Activated CD8-positive, alpha-beta memory T cell treated with anti-CD3 and anti-CD28 coated beads, Interleukin-2, amount 50 U/mL, for 48 hours (primary cell): ENCODE measurements at regions not wholly inside any gene's neighbourhood (a gene's known extent, or its start where the extent isn't known, plus 50 kb on each side); places are given as distances from the start of the nearest gene placed in this dataset.

Experiments
- DNase-seq: peaks from one replicate; pipeline ENCODE4 v3.0.0-alpha.2; 2020

DNA sequence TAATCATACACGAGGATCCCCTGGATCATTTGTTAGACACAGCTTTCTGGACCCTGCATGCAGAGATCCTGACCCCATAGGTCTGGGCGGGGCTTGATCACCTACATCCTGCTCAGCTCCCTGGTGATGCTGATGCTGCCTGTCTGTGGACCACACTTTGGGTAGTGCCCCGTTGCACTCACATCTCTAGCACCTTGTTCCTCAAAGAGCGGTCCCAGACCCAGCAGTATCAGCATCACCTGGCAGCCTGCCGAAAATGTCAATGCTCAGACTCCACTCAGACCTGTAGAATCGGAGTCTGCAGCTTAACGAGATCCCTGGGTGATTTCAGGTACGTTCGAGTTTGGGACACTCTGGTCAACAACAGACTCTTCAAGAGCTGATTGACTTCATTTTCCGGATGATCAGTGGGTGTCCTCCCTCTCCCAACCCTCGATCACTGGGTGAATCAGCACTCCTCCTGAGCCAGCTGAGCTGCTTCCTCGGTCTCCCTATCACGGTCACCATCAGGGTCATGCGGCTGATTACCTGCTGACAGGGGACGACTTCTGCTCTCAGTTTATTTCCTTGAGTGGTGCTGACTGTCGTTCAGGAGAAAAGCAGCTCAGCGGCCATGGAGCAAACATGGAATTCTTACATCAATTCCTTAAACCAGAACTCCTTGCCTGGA is 150.6 kb upstream of the RAB12 start:
- DNase-seq, result no peak

DNA sequence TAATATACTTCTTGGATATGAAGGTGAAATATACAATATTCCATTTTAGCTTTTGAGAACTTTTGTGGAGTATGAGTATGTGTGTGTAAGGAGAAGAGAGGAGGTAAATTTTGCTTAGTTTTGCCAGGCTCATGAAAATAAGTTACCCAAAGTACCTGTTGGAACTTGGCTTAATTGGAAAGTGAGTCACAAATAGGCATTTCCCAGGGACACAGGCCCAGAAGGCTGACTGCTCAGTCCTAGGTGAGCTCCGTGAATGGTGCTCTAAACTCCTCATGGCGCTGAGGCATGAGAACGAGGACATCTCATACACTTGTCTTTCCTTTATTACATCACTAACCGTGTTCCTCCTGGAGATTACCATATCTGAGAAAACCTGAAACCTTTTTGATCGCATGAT is 148.5 kb upstream of the RAB12 start:
- no peak for DNase-seq

DNA sequence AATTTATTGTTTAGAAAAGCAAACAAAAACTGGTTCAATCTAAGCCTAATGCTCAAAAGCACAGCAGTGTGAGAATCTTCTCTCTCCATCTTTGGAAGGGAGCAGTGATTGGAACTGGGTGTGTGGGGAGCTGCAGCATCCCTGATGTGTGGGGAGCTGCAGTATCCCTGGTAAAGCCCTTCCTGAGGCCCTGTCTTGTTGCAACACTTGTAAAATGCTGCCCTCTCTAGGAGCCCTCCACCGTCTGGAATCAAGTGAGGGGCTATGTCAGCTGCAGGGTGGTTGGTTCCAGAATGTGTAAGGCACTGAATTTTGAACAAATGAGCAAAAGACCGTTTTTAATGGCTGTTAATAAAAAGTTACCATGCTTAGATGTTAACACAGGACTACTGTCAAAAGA is 147.7 kb upstream of the RAB12 start:
- DNase-seq, result no peak

DNA sequence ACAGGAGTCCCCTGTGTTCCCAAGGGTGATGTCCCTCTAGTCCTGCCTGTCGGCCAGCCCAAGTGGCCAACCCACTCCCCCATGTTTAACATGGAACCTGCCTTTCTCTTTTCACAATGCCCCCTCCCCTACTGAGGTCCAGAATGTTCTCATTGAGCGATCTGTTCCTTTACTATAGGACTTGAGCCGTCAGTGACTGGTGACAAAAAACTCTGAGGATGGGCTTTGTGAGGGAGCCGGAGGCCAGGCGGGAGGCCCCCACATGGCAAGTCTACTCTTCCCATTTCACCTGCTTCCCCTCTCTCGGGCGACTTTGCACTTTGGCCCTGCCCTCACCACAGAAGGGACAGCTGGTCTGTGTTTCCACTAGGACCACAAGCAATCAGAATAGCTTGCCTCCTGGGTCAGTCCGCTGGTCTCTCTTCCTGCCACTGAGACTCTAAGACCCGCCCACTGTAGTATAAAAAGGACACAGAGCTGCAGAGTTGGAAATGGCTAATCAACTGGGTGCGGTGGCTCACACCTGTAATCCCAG is 146.5 kb upstream of the RAB12 start:
- DNase-seq, result no peak

DNA sequence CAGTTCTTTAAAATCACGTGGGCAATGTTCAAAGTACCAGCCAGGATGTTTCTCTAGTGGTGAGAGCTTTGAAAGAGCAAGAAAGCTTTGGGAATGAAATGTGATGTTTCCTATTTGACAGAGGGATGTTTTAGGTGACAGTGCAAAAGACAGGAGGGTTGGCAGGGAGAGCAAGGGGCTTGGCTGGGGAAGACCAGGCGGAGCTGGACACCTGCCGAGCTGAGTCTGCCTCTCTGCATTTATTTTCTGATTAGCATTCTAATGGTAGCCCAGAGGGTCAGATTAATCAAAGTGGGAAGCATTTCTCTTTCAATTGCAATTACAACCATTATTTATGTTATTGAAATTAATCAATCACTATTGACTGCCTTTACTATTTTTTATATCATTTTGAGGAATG is 145.4 kb upstream of the RAB12 start:
- DNase-seq, result no peak

DNA sequence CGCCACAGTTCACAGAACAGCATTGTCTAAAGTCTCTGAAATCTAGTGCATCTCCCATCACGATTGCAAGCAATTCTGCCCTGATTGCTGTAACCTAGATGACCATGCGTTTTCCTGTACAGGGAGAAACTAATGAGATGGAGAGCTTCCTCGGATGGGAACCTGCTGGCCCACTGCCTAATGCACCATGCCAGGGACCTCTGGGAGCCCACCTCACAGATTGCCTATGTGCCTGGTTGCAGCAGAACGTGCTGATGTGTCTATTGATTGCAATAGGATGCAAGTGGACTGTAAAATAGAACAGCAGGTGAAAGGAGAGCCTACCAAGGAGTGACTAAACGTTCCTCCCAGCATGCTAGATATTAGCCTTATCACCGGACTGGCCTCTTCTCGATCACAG is 141.0 kb upstream of the RAB12 start:
- DNase-seq, result no peak

DNA sequence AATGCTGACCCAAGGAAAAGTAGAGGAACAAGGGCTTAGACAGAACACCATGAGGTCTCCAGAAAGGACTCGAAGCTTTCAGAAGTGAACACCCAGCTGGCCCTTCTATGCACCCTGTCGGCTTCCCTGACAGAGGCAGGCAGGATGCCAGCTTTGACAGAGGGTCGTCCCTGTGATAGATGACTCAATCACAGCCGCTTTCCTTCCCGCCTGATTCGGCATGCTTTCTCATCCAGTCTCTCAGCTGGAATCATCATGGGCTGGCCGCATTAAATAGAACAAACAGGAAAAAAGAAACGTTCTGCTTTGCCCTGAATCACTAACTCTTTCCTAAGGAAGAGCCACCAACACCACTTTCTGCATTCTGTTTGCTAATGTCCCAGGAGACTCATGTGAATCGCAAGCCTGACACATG is 140.3 kb upstream of the RAB12 start:
- DNase-seq, result no peak

DNA sequence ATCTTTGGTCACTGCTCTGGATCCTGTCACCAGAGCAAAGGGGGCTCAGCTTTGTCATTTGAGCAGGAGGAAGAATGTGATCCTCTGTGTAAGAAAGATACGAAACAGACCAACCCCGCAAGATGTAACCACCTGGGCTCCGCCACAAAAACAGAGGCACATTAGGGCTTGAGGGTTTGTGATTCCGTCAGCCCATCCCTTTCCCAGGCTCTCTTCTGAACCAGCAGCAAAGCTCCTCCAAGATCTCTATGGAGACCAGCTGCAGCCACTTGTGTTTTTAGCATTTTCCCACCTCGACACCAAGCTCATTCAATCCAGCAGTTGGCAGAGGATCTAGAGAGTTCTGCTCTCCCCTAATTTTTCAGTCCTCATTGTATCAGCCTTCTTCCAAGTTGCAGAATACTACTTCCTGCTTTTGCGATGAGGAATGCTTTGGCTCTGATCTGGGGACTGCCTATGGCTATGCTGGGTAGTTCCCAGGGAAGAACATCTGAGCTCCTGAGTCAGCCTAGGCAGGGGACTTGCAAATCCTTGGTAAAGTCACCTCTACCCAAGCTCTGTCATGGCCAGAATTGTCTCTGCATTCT is 139.6 kb upstream of the RAB12 start:
- no peak for DNase-seq

DNA sequence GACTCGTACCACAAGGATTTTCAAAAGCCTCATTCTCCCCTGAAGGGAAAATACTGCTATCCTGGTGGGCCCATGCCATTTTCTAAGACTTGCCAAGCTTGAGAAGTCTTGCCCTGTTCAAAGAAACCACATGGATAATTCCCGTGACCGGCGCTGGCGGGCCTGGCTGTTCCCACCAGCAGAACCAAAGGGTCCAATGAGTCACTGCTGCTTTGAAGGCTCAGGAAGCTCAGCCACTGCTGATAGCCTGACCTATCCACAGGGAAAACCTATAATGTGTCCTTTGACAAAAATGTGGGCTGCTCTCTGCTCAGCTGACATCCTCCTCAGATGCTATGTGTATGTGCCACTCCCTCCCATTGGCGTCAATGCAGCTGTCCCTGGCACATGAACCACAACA is 137.9 kb upstream of the RAB12 start:
- no peak for DNase-seq

DNA sequence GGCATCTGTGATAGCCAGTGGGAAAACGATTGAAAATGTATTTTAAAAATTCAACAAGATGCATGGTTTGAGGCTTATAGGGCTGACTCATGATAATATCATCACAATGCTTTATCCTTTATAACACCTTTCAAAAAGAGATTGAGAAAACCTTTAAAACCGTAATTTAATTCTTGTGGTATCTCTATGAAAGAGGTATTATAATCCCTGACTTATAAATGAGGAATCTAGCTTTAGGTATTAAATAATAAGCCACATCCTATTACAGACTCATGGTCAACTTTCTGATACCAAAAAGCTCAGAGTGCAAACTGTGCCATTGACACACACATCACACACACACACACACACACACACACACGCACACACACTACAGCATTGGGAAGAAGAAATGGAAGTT is 134.6 kb upstream of the RAB12 start:
- no peak for DNase-seq

DNA sequence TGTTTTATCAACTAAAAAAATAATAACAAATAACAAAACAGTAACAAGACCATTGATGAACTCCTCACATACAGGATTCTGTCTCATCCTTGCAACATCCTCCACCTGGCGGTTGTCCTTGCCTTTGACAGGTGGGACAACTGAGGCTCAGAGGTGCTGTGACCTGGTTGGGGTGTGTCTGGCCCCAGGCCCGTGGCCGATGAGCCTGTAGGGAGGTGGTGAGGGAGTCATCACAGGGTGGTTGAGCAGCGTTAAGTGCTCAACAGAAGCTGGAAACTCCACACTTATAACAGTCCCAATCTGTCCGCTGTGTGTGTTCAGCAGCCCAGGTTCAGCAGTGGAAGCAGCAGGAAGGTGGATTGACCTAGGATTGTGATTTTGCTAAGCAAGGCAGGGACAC is 131.6 kb upstream of the RAB12 start:
- no peak for DNase-seq

DNA sequence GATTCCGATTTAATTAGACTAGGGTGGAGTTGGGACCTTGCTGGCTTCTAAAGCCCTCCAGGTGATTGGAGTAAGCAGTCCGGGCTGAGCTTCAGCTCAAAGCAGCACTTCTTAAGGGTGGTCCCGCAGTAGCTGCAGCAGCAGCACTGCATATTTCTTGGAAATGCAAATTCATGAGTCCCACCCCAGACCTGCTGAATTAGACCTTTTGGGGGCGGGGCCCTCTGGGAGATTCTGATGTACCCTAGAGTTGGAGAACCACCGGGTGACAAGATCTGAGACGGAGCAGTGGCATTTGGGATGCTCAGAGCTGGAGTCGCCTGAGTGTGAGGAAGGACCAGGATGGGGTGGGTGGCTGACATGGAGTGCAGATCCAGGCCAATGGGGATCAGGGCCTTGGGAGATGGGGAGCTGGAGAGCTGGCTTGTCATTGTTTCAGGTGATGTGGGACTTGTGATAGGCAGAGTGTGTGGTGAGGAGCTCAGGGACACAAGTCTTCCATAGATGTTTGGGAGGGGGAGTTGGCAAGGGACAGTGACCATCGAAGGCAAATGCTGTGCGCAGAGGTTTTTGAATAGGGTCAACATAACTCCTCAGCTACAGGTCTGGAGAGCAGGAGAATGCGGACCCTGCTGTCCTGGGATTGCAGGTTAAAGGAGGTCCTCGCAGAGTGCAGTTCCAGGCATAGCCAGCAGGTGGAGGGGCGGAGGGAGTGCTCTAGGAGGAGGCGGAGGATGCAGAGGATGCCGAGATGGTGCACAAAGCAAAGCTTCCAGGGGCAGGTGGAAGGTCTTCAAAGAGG is 130.9 kb upstream of the RAB12 start:
- DNase-seq, result peak; percentile 87

DNA sequence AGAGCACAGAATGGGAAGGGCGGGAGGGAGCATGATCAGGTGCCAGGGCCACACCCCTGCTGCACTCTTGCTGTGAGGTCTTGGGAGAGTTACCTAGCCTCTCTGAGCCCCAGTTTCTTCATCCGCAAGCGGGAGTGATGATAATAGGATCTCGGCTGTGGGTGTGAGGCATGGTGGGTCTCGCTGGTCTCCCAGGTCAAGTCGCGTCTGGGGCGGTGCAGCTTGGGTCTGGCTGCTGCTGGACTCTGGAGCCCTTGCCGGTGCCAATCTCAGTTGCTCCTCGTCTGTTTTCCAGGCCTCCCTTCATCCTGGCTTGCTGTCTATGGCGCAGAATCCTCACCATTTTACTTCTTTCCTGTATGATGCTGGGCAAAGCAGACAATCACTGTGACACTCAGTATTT is 130.3 kb upstream of the RAB12 start:
- DNase-seq, result no peak

DNA sequence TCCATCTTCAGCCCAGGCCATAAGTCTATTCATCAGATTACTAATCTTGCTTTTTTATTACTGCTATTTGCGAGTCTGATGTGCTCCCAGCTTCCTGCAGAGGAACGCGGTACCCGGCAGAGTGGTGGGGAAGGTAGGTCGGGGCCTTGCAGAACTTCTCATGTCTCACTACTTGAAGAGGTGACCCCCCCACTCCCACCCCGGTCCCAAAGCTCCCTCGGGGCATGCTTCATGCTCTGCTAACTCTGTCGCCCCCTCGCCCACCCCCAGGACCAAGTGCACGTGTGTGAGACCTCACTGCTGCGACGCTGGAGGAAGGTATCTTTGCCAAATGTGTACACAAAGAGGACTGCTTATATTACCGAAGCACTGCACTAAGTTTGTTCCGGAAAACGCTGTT is 129.4 kb upstream of the RAB12 start:
- no peak for DNase-seq

DNA sequence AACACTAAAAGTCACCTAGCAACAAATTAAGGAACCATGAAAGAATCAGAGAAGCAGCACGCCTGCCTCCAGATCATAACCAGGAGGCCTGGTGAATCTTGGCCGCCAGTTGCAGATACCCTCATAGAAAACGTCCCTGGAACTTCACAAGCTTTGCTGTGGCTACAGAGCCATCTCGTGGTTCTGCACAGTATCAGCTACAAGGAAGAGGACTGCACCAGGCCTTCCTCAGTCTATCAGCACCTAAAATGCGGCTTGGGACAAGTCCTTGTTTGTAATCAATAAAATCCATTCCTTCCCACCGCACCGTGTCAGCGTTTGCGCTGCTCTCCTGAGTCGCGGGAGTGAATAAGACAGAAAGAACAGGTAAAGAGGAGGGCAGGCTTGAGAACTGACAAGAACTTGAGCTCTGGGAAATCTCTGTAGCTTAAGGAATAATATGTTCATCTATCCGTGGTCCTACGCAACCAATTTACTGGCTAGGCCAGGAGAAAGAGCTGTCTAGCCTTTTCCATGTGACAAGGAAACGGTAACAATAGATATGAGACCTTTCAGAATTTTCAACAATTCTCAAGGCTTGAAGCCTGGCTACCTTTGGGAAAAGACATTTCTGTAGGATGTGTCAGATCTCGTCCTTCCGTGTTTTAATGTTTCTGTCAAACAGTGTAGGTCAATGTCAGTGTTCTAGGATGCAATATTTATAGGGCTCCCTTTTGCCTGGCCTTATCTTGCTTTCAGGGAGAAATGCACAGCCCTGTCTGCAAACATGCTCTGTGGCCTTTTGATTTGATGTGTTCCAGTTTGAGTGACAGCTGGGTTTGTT is 128.5 kb upstream of the RAB12 start:
- no peak for DNase-seq

DNA sequence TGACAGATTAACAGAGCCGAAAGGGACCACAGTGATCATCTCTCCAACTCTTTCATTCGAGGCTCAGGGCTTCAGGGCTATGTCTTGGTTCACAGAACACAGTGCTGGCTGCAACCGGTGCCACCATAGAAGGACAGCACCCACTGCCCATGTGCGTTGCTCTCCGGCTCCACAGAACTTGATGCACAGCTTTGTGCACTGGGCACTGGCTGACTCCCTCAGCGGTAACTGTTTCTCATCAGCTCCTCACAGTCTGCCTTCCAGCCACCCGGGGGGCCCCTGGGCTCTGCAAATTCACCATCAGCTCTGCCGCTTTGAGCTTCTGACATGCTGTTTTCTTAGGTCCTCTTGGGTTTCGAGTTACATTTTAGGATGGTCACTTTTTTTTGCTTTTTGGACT is 124.3 kb upstream of the RAB12 start:
- DNase-seq, result no peak

DNA sequence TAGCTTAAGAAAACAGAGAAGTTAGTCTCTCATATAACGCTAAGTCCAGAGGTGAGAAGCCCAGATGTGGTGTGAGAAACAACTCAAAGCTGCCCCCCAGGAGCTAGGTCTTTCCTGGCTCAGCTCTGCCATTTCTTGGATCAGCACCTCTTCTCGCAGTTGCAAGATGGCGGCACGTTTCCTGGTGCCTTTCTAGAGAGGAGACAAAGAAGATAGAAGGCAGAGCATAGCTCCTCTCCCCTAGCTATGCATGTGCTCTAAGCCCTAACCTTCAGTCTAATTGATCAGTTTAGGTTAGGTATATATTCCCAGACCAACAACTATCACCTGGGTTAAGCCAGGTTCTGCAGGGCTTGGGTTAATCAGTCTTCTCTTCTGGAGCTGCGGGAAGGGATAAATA is 119.5 kb upstream of the RAB12 start:
- DNase-seq, result no peak

DNA sequence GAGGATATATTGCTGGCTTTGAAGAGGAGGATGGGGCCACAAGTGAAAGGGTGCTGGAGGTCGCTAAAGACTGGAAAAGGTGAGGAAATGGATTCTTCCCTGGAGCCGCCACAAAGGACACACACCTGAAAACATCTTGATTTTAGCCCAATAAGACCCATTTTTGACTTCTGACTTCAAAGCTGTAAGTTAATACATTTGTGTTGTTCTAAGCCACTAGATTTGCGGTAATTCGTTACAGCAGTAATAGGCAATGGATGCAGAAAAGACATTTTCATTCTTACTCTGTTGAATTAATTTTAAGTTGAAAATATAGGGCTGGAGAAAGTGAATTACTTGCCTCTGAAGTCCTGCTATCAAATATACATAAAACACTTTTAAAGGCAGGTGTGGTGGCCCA is 117.7 kb upstream of the RAB12 start:
- DNase-seq, result no peak

DNA sequence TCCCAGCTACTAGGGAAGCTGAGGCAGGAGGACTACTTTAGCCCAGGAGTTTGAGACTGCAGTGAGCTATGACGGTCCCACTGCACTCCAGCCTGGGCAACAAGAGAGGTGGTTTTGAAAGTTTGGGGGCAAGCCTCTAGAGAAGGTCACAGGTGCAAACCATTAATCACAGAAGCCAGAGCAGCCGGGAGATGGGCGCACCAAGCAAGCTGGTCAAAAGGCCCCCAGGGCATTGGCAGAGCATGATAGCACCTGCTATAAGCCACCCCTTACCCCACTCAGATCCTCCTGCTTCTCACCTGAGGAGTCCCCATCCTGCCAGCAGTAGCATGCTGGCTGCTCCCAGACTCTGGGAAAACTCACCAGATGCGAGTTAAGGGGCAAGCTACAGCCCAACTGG is 116.1 kb upstream of the RAB12 start:
- no peak for DNase-seq

DNA sequence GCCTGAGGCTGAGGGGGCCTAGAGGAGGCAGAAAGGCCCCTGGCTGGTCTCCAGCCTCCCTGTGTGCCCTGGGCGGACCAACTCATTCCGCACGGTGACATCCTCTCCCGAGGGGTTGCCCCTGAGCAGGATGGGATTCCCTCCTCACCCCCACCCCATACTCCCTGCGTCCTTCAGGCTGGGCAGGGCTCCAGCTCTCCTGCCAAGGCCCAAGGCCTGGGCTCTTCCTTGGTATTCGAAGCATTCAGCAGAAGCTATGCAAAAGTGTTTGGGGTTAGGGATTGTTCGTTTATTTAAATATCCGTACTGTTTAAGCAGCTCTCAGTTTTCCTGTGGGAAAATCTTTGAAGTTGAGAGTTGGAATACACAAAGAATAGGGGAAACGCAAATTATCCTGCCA is 113.1 kb upstream of the RAB12 start:
- no peak for DNase-seq

DNA sequence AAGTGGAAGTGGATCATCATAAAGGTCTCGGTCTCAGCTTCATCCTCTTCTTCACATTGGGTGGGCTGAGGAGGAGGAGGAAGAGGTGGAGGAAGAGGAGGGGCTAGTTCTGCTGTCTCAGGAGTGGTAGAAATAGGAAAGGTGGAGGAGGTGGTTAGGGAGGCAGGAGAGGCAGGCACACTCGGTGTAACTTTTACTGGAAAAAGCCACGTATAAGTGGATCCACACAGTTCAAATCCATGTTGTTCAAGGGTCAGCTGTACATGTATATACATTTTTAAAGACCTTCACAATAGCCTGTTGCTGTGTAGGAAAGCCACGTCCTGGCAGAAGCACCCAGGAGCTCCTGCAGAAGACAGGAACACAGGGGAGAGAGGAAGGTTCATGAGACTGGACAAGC is 110.3 kb upstream of the RAB12 start:
- DNase-seq, result no peak

DNA sequence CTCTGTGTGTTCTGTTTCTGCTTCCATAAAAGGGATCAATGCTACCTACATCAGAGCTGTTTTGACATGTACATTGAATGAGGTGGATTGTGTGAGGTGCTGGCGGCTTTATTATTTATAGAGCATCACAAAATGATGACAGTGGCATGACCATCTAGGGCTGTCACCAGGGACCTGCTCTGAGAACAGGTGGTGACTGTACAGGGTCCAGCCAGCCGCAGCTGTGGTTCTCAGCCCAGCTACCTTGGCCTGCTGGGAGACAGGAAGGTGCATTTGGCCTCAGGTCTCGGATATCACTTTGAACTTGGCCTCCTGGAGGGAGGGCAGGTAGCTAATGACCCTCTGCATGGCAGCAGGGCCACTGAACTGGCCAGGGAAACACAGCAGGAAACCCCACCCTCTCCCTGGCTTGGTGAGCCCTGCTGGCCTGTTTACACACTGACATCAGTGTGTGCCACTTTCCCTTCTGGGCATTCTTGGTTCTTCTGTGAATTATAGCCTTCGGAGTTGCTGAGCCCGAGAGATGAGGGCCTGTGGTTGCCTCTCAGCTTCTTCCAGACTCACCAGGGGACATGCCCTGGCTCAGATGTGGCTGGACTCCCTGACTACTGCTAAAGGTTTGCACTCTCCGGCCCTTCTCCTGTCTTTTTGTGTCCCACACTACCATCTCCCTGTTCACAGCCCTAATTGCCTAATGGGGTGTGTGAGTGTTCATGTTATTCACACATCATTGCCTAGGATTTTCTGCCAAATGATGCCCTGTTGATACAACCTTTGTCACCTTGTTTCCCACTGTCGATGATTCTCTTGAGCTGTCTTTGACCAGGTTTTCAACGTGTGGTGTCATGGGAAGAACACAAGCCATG is 109.2 kb upstream of the RAB12 start:
- no peak for DNase-seq
